GM12891 (cell line): ENCODE measurements at regions not wholly inside any gene's neighbourhood (a gene's known extent, or its start where the extent isn't known, plus 50 kb on each side); places are given as distances from the start of the nearest gene placed in this dataset.

Experiments
- POLR2A ChIP-seq: IDR thresholded peaks from 2 replicates; pipeline ENCODE4 v1.6.1; 2011; ENCODE audit warnings: low read depth, low read length, control low read depth
- SPI1 ChIP-seq: IDR thresholded peaks from 2 replicates; pipeline ENCODE4 v1.6.1; 2011; ENCODE audit warnings: low read depth, low read length, control low read depth

GRCh38 chrX:9110808-9111207 lies 76.9 kb upstream of the FAM9B start:
- no peak for TF ChIP-seq POLR2A
- TF ChIP-seq SPI1: no peak
